Hematopoietic multipotent progenitor cell (in vitro differentiated cells): ENCODE measurements at regions not wholly inside any gene's neighbourhood (a gene's known extent, or its start where the extent isn't known, plus 50 kb on each side); places are given as distances from the start of the nearest gene placed in this dataset.

Experiments used
- DNase-seq, 3 donors: peaks; one replicate each; pipeline ENCODE4 v3.0.0-alpha.2; 2011 to 2015; ENCODE audit warnings: low read depth in 2 of 3, low spot score in 2 of 3

- DNase-seq, result no peak
These were observed 569.5 kb downstream of the UTRN start for GRCh38 chr6:144854654-144855053.

GRCh38 chr6:144855375-144855774, 570.2 kb downstream of the UTRN start:
- no peak for DNase-seq

- DNase-seq, result no peak
These were observed 570.8 kb downstream of the UTRN start for GRCh38 chr6:144855812-144856531.

- DNase-seq, result no peak
These were observed 571.5 kb downstream of the UTRN start for GRCh38 chr6:144856622-144857021.

DNA sequence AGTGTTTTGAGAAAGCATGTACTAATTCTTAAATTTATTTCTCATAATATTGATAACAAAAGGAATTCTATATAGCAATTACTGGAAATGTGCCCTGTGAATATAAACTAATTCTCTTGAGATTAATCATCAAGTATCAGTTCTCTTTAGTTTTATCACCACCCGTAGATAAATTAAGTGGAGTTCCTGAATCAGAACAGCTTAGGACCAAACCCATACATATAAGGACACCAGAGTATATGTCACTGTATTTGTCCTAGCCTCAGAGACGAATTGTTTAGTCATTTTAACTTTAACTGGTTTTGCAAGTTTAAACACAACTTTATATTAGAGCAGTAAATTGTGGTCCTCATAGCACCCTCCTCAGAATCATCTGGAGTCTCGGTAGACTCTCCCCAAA, 572.0 kb downstream of the UTRN start:
- no peak for DNase-seq

GRCh38 chr6:144862769-144863168, 577.6 kb downstream of the UTRN start:
- DNase-seq, result no peak

GRCh38 chr6:144867761-144868160, 582.6 kb downstream of the UTRN start:
- DNase-seq, result no peak

DNA sequence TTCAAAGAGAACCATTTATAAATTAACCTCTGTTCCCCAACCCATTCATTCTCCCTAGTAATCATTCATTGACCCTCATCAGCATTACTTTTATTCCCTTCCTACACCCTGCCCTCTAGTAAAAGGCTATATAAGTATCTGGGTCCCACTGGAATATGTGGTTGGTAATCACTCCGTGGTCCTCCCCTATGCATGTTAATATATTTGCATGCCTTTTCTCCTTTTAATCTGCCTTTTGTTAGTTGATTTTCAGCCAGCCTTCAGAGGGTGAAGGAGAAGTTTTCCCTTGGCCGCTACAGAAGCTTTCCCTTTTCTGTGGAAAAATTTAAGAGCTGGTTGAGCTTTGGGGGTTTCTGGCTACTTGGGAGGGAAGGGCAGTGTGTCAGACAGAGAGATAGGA, 585.6 kb downstream of the UTRN start:
- no peak for DNase-seq

DNA sequence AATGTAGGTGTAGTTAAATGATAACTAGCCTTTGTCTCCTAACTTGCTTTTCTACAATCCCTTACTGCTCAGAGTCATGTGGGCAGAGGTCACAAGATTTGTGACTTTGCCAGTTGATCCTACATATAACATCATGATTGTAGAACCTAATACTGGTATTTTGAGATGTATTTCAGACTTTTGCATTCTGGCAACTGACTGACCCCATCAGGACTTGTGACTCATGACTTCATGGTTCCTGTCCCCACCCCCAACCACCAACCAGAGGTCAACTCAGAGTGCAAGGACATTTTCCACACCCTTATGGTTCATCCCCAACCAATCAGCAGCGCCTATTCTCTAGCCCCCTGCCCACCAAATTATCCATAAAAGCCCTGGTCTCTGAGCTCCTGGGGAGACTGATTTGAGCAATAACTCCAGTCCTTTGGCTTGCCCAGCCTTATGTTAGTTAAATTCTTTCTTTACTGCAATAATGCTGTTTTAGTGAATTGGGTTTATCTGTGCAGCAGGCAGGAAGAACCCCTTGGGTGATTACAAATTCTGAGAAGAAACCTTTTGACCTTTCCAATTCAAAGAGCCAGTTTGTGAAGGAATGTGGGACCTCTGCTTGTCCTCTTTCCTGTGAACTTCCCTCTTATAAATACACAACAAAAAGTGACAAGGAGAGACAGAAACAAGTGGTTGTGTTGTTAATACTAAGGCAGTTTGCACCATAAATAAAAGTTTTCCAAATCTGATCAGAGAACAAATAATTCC, 588.7 kb downstream of the UTRN start:
- DNase-seq, result no peak

- DNase-seq, result no peak
These were observed 591.6 kb downstream of the UTRN start for GRCh38 chr6:144876689-144877088.

DNA sequence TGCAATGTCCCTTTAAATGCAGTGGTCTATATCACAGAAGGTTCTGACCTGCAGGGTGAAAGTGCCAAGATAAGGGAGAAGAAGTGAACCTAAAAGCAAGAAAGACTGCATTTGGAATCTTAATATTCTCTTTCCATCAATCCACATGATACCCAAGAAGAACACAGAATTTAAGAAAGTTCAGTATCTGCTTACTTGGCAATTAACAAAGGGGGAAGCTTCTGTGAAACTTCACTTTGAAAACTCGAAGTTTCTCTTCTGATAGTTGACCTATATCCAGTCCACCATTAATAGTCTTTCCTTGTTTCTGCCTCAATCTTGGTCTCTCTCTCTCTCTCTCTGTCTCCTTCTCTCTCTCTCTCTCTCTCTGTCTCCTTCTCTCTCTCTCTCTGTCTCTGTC, 592.0 kb downstream of the UTRN start:
- DNase-seq, result no peak

GRCh38 chr6:144878577-144878976, 593.4 kb downstream of the UTRN start:
- no peak for DNase-seq

DNA sequence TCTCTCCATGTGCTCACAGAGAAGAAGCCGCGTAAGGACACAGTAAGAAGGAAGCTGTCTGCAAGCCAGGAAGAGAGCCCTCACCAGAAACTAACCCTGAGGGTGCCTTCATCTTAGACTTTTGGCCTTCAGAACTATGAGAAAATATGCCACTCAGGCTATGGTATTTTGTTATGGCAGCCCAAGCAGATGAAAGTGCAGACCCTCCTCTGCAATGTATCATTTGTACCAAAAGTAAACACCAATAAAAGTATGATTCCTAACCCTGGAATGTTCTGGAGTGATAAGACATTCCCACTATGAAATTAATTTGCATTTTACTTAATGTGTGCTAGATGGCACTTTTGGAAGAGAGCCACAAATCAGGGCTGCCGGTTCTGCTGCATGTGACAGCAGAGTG, 594.3 kb downstream of the UTRN start:
- DNase-seq, result no peak

GRCh38 chr6:144882425-144882824, 597.3 kb downstream of the UTRN start:
- DNase-seq, result no peak

DNA sequence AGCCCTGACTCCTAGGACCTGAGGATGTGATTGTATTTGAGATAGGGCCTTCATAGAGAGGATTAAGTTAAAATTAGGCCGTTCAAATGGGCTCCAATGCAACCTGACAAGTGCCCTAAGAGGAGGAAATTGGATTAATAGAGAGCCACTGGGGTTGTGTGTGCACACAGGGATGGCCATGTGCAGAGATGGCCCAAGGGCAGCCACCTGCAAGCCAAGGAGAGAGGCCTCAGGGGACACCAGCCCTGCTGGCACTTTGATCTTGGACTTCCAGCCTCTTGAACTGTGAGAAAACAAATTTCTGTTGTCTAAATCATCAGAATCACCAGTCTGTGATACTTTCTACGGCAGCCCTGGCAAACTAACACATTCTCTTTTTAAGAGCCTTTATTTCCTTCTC, 598.8 kb downstream of the UTRN start:
- no peak for DNase-seq

GRCh38 chr6:144885817-144886216, 600.7 kb downstream of the UTRN start:
- DNase-seq, result no peak

DNA sequence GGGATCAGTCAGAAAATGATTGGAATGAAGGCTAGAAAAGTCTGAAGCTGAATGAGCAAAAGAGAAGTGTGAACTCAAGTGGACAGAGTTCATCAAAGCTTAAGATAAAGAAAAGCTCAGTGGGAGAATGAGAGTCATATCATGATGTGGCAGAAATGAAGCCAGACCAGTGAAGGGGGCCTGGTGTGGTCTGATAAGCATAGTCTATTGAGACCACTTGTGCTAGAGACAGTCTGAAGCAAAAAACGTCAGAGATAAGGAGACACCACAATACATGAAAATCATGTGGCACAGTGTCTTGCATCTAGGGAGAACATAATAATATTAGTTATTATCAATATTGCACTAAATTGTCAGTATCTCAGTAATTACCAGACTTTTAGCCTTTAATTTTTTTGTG, 601.5 kb downstream of the UTRN start:
- DNase-seq, result peak in 2 of 3 donors; percentile 75 to 91

DNA sequence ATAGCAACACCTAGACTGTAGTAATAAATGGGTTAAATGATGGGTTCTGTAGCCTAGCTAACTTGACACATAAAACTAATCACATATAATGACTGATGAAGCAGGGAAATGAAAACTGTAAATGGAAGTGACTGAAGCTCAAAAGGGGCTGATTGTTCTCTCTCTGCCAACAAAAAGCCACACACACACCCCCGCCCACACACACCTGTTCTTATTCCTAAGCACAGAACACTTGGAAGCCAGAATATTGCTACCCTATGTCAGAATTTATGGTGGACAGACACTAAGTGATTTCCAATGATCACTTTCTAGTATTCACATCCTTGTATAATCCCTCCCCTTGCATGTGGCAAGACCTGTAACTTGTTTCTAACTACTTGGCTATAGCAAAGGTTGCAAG, 603.5 kb downstream of the UTRN start:
- DNase-seq, result no peak

- DNase-seq, result no peak
These were observed 608.6 kb downstream of the UTRN start for GRCh38 chr6:144893680-144894151.

DNA sequence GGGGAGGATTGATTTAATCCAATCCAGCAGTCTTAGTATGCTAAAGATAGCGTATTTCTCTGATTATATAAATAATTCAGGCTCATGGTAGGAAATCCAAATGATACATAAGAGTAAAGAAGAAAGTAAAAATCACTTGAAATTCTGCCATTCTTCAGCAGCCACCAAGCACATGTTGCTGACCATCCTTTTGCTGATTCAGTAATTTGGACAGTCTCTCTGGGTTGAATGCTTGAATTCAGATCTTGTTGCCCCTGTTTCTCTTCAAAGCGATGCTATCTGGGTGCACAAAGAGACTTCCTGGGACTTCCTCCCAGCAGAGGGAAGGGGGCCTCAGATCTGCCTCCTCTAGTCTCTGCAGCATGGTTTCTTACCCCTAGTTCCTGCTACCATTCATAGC, 609.1 kb downstream of the UTRN start:
- no peak for DNase-seq

DNA sequence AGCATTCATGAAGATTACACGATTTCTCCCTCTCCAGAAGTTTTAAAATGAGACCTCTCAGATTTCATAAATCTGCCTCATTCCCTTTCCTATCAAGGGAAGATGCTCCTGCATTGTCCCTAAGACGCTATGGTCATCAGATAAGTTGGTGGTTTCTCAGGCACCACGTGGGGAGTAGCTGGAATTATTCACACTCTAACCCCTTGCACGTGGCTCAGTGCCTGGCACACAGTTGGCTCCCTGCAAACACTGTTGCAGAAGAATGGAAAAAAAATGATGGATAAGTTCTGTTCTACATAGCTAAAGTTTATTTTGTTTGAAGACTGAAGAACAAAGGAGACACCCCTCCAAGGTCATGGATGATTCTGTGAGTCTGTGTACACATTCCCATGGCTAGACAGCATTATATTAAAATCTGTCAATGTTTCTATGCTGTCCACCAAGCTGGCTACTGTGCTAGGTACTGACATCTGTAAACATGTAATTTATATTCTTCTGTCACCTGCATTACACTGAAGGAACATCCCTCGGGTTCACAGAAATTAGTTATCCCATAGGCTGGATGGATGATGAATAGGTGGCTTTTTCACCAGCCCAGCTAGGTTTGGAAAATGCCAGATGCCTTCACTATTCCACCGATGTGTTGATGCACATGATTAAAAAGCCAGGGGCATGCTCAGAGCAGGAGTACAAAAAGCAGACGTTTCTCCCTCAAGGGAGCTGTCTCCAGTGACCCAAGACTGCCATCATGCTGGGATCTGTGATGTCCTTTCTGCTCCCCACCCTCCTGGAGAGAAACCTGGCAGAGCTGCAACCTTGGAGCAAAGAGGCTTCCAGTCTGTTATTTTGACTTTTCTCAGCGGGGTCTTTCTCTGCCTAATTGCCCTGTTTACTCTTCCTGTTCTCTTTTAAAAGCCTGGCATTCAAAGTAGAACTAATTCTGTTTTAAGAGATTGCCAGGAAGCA, 610.5 kb downstream of the UTRN start:
- DNase-seq, result no peak
